NCI-H82 treated with DMSO at 0.1 percent for 48 hours (cell line): ENCODE measurements at regions not wholly inside any gene's neighbourhood (a gene's known extent, or its start where the extent isn't known, plus 50 kb on each side); places are given as distances from the start of the nearest gene placed in this dataset.

ENCODE experiments used
- DNase-seq: peaks from one replicate; lab custom pipeline; 2025; ENCODE audit not compliant: unreplicated experiment; lab: John Stamatoyannopoulos, UW

DNA sequence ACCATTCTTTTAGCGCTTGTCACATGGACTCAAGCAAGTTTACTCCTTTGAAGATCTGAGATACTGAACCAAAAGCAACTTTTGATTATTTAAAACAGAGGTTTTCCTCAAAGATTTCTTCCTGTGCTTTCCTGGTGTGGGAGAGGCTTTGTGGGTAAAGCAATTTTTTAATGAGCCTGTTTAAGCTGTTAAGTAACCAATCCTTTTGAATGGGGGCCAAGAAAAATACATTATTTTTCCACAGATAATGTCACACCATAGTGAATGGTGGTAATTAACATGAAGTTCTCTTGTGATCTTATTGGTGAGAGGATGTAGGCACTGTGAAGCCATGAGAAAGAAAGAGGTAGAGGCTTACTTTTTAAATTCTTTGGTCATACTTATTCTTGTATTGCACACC is 55.8 kb upstream of the OBI1 start:
- DNase-seq: no peak

DNA sequence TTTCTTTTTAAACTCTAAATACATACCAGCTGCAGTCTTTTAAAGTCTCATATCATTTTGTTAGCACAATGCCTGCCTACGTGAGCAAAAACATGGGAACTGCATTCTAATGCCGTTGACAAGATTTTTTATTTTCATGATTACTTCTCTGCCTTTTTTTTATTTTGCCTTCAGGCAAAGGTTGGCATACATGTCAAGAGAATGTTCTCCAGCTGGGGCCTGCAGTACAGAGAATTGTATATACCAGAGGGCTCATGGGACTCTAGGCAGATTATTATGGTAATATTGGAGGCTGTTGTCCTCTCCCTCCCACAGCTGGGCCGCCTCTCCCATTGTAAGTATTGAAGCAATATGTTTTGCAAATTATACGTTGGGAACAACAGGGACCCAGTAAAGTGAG is 53.9 kb upstream of the OBI1 start:
- no peak for DNase-seq

DNA sequence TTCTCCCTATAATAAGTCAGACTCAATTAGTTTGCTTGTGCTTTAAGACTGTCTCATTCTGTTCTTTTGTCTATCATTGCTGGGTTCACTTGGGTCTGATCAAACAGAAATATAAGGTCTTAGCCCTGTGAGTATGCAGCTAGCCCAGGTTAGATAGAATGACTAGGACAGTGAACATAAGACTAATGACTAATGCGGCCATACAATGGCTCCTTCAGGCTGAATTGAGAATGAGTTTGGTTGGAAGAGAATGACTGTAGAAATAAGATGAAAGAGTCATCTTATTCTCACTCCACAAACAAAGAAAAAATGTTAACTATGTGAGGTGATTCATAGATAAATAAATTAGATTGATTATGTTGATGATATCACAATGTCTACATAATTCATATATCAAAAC is 50.1 kb upstream of the OBI1 start:
- no peak for DNase-seq
